22Rv1 (cell line): ENCODE measurements at regions not wholly inside any gene's neighbourhood (a gene's known extent, or its start where the extent isn't known, plus 50 kb on each side); places are given as distances from the start of the nearest gene placed in this dataset.

ENCODE experiments used
- CTCF ChIP-seq: fragments of 450-650 bp; IDR thresholded peaks from 2 replicates; pipeline ENCODE4 v1.5.1; 2017; ENCODE audit warnings: mild to moderate bottlenecking
- ZFX ChIP-seq: fragments of 450-650 bp; IDR thresholded peaks from 2 replicates; pipeline ENCODE4 v1.6.1; 2017; ENCODE audit warnings: antibody characterized with exemption, borderline replicate concordance

GRCh38 chr3:137409584-137409983 is 354.5 kb upstream of the SOX14 start:
- peak; percentile 36 for TF ChIP-seq CTCF
- TF ChIP-seq ZFX, result no peak
